ENCODE measurements at regions not wholly inside any gene's neighbourhood (a gene's known extent, or its start where the extent isn't known, plus 50 kb on each side); places are given as distances from the start of the nearest gene placed in this dataset.

DNA sequence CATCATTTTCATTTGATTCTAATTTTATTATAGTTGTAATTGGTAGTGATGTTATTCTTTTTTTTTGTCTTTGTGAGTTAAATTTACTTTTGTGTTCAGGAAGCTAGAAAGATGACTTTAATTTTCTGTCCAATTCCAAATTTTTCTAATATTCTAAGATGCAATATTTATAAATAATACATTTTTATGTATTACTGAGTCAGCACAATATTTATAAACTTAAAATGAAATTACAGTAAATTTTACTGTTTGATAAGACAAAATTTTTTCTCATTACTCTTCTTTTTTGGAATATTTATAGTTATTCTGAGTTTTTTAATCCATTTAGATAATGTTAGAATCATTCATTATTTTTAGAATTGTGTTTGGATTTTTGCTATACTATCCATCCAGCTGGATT is 1637.9 kb upstream of the ACO1 start:
- TF ChIP-seq, protein P1, sequence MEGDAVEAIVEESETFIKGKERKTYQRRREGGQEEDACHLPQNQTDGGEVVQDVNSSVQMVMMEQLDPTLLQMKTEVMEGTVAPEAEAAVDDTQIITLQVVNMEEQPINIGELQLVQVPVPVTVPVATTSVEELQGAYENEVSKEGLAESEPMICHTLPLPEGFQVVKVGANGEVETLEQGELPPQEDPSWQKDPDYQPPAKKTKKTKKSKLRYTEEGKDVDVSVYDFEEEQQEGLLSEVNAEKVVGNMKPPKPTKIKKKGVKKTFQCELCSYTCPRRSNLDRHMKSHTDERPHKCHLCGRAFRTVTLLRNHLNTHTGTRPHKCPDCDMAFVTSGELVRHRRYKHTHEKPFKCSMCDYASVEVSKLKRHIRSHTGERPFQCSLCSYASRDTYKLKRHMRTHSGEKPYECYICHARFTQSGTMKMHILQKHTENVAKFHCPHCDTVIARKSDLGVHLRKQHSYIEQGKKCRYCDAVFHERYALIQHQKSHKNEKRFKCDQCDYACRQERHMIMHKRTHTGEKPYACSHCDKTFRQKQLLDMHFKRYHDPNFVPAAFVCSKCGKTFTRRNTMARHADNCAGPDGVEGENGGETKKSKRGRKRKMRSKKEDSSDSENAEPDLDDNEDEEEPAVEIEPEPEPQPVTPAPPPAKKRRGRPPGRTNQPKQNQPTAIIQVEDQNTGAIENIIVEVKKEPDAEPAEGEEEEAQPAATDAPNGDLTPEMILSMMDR (IDR thresholded peaks at IDR 0.05): no peak
- ATAC-seq (ENCODE audit: low FRiP score) (no peak), DNase-seq (ENCODE audit: low spot score) (no peak)

DNA sequence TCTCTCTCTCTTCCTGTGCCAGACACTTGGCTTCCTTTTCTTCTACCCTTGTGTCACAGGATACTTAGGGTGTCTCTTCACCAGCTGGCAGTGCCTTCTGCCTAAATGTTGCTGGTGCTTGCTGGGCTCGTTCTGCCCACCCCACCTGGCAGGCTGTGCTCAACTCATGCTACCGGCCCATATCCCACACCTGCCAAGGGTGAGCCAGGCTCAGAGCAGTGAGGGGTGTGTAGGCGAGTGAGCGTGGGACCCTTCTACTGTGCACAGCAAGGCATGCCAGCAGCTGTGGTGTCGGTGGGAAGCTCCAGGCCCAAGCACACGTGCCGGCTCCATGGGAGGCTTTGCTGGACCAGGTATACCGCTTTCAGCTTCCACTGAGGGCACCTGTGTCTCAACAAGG is 1626.7 kb upstream of the ACO1 start:
- TF ChIP-seq, protein P1 (IDR thresholded peaks at IDR 0.05): no peak
- DNase-seq (ENCODE audit: low spot score) (no peak), ATAC-seq (ENCODE audit: low FRiP score) (no peak)

DNA sequence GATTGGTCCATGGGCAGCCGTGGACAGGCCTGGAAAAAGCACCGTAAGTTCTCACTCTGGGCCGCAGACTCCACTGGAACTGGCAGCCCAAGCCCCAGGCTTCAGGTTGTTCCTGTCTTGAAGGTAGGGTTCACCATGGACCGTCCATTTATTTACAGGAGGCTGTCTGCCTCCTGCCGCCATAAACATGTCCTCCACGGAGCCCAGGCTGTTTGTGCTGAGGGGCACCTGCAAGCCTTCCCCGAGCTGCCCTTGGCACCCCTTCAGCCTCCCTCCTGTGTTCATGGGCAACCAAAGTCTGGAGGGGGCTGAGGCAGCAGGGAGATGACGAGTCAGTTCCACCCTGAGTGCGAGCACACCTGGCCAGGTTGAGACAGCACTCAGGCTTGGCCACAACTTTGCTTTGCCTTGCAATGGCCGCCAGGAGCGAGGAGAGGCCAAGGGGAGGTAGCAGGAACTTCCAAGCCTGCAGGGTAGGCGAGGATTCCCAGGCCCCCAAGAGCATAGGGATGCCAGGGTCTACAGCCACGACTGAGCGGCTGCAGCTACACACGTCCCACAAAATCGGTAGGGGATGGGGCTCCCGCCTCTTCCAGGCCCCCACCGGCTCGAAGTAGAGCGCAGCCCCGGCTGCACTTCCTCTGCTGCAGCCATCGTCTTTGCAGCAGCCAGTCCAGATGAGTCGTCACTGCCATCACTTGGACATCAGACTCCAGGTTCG is 1625.6 kb upstream of the ACO1 start:
- ATAC-seq (ENCODE audit: low FRiP score) (no peak), DNase-seq (ENCODE audit: low spot score) (no peak)
- TF ChIP-seq, protein P1 (IDR thresholded peaks at IDR 0.05): no peak

DNA sequence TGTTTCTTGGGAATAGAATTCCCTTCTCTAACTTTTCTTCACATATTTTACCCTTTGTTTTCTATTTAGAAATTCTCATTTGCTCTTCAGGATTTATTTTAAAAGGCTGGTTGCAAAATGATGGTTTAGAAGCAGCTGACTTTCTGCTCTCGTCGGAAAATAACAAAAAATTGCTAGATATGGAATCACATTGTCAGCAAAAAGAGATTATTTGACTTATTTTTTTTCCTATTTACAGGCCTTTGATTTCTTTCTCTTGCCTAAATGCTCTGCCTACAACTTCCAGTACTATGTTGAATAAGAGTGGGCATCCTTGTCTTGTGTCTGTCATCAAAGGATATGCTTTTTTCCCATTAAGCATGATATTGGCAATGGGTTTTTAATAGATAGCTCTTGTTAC is 1619.1 kb upstream of the ACO1 start:
- TF ChIP-seq, protein P1 (IDR thresholded peaks at IDR 0.05): no peak
- ATAC-seq (ENCODE audit: low FRiP score): no peak

DNA sequence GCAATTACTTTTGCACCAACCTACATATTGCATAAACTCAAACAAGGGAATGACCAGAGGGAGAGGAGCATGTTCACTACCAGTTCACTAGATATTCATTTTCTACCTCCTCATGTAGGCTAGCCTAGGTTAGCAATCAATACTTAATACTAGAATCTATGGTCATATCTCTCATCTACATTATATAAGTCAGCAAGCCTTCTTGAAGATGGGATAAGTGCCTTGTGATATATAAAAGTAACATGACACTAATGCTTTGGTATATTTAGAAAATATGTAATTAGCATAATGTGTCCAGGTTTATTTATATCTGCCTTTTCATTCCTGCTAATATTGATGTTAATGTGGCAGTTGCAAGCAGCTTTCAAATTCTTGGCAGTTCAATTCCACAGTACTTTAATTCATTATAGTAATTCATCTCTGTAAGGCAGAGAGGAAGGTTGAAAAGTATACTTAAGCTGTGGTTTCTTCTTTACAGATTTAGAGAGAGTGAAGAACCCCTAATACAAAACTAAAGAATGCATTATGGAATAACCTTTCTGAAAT is 1613.2 kb upstream of the ACO1 start:
- ATAC-seq (ENCODE audit: low FRiP score): no peak
- no peak for DNase-seq (ENCODE audit: low spot score)
- TF ChIP-seq, protein P1 (IDR thresholded peaks at IDR 0.05): no peak

More for the DNA sequence above, 1619.1 kb upstream of the ACO1 start:
- DNase-seq (ENCODE audit: low spot score): no peak

DNA sequence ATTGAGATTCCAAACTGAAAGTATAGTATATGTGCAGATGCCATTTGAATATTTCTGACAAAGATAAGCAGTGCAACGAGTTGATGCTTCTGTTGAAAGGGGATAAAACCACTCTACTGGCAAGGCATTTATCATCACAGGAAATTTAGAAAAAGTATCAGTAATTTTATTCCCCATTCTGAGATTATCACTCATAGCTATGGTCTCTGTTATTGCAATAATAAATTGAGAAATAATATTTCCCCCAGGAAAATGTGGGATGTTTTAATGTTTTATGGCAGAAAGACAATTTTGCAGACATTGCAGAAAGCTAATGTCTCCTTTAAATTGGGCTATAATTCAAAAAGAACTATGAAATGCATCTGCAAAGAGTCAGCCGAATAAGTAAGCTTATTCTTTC is 1612.7 kb upstream of the ACO1 start:
- TF ChIP-seq, protein P1 (IDR thresholded peaks at IDR 0.05): no peak
- no peak for DNase-seq (ENCODE audit: low spot score)
- no peak for ATAC-seq (ENCODE audit: low FRiP score)

DNA sequence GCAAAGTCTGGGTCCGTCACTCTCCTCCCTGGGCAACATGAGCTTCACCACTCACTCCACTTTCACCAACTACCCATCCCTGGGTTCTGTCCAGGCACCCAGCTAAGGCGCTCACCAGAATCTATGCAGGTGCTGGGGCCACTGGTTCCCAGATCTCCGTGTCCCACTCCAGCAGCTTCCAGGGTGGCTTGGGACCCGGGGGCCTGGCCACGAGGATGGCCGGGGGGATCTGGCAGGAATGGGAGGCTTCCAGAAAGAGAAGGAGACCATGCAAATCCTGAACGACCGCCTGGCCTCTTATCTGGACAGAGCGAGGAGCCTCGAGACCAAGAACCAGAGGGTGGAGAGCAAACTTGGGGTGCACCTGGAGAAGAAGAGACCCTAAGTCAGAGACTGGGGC is 1611.0 kb upstream of the ACO1 start:
- no peak for ATAC-seq (ENCODE audit: low FRiP score)
- no peak for DNase-seq (ENCODE audit: low spot score)
- TF ChIP-seq, protein P1 (IDR thresholded peaks at IDR 0.05): no peak
